Caco-2 (cell line): ENCODE measurements at regions not wholly inside any gene's neighbourhood (a gene's known extent, or its start where the extent isn't known, plus 50 kb on each side); places are given as distances from the start of the nearest gene placed in this dataset.

Experiments used
- BruUV-seq: library from RNA; stranded (reverse); fragments of 400-500 nt; replicated peaks from 2 replicates; lab custom pipeline; 2021; lab: Mats Ljungman, UMichigan
- CTCF ChIA-PET: fragments of 300-600 bp; sonication (Branson Sonifier 250); formaldehyde crosslinking; loops from one replicate; lab custom pipeline; 2022; ENCODE audit warnings: antibody characterized with exemption; lab: Charles Lee
- POLR2A ChIA-PET: fragments of 300-600 bp; sonication (Branson Sonifier 250); formaldehyde crosslinking; loops from one replicate; lab custom pipeline; 2022; ENCODE audit warnings: antibody characterized with exemption; lab: Charles Lee
- DNase-seq, 2 experiments: peaks; one replicate each; pipeline versions ENCODE4 v3.0.0 to v3.0.0-alpha.2; 2020 to 2022
- H3K27me3 ChIP-seq: replicated peaks from 2 replicates; pipeline ENCODE4 v1.6.0; 2011; ENCODE audit warnings: low read length; ENCODE audit not compliant: control insufficient read depth, insufficient read depth
- H3K36me3 ChIP-seq: 2 replicates; pipeline ENCODE4 v1.5.1; 2011; ENCODE audit warnings: low read length; ENCODE audit not compliant: control insufficient read depth, insufficient read depth
- H3K4me1 ChIP-seq: fragments of 250-450 bp; sonication (Bioruptor Pico); 2 replicates; pipeline ENCODE4 v1.5.1; 2020; ENCODE audit warnings: mild to moderate bottlenecking
- H3K4me3 ChIP-seq: 2 replicates; pipeline ENCODE4 v1.5.1; 2011; ENCODE audit warnings: low read depth, mild to moderate bottlenecking, control low read depth, low read length
- H3K9me3 ChIP-seq: fragments of 250-450 bp; sonication (Bioruptor Pico); 2 replicates; pipeline ENCODE4 v1.5.1; 2020; ENCODE audit warnings: mild to moderate bottlenecking, moderate library complexity
- H3K27ac Mint-ChIP-seq: one replicate; pipeline ENCODE4 v1.8.0; 2022; ENCODE audit warnings: mixed read lengths; ENCODE audit not compliant: unreplicated experiment
- H3K27me3 Mint-ChIP-seq: one replicate; pipeline ENCODE4 v1.8.0; 2022; ENCODE audit warnings: mixed read lengths; ENCODE audit not compliant: insufficient read depth, unreplicated experiment
- H3K36me3 Mint-ChIP-seq: one replicate; pipeline ENCODE4 v1.8.0; 2022; ENCODE audit warnings: mild to moderate bottlenecking, mixed read lengths; ENCODE audit not compliant: insufficient read depth, unreplicated experiment
- H3K4me1 Mint-ChIP-seq: one replicate; pipeline ENCODE4 v1.8.0; 2022; ENCODE audit warnings: low read depth, mixed read lengths; ENCODE audit not compliant: unreplicated experiment
- H3K4me3 Mint-ChIP-seq: one replicate; pipeline ENCODE4 v1.8.0; 2022; ENCODE audit warnings: mild to moderate bottlenecking, moderate library complexity, mixed read lengths; ENCODE audit not compliant: unreplicated experiment
- H3K9me3 Mint-ChIP-seq: one replicate; pipeline ENCODE4 v1.8.0; 2022; ENCODE audit warnings: mixed read lengths; ENCODE audit not compliant: unreplicated experiment
- CTCF ChIP-seq, 2 experiments: fragments of 200-600 bp in 1 of 2; IDR thresholded peaks; 1 replicate in 1 of 2; 2 replicates in 1 of 2; pipeline versions ENCODE4 v1.5.1 to v1.8.0; 2011 to 2022; ENCODE audit warnings: antibody characterized with exemption in 1 of 2, control low read depth in 1 of 2, inconsistent platforms in 1 of 2, low read depth in 1 of 2, low read length in 1 of 2, mild to moderate bottlenecking in 1 of 2, moderate library complexity in 1 of 2; ENCODE audit not compliant: insufficient read depth in 1 of 2, severe bottlenecking in 1 of 2, unreplicated experiment in 1 of 2
- intact Hi-C: fragments of 100-400 bp; cut with micrococcal nuclease; formaldehyde crosslinking; loops from one replicate; pipeline ENCODE4 v1.10.0; 2022; ENCODE audit not compliant: unreplicated experiment

- H3K9me3 Mint-ChIP-seq: no peaks in the 10 kb centered on the region
- POLR2A ChIA-PET: no interaction called here
- no peak for DNase-seq
- H3K4me3 Mint-ChIP-seq: no peak overlapping the region
- H3K27ac Mint-ChIP-seq: no peak overlapping the region
- peaks cover 11% of the 10 kb centered on the region for H3K27me3 Mint-ChIP-seq
- TF ChIP-seq CTCF (IDR thresholded peaks at IDR 0.05; ENCODE audit: insufficient read depth in 1 of 2, low read depth in 1 of 2, low read length in 1 of 2, severe bottlenecking in 1 of 2, unreplicated experiment in 1 of 2): no peak
- BruUV-seq: no TSS peak
- H3K36me3 Mint-ChIP-seq: no peaks in the 10 kb centered on the region
- Histone ChIP-seq H3K9me3 (no peaks in the 10 kb centered on the region), H3K4me3 (no peak overlapping the region), H3K27me3 (no peaks in the 10 kb centered on the region; the same call in 1 of the 2 replicates), H3K36me3 (no peaks in the 10 kb centered on the region), H3K4me1 (no peaks in the 10 kb centered on the region)
- intact Hi-C loops: no loop called here
- no peaks in the 10 kb centered on the region for H3K4me1 Mint-ChIP-seq
- CTCF ChIA-PET: no interaction called here
These were observed 94.6 kb upstream of the FAM204A start for GRCh38 chr10:118436742-118437141.

- no peak for DNase-seq
- Mint-ChIP-seq H3K9me3 (no peaks in the 10 kb centered on the region), H3K4me1 (no peaks in the 10 kb centered on the region), H3K27me3 (peaks cover 7% of the 10 kb centered on the region), H3K27ac (no peak overlapping the region), H3K36me3 (no peaks in the 10 kb centered on the region), H3K4me3 (no peak overlapping the region)
- ChIA-PET POLR2A (no interaction called here), CTCF (no interaction called here)
- BruUV-seq: no TSS peak
- Histone ChIP-seq H3K36me3 (no peaks in the 10 kb centered on the region), H3K9me3 (no peaks in the 10 kb centered on the region), H3K27me3 (no peaks in the 10 kb centered on the region), H3K4me1 (no peaks in the 10 kb centered on the region), H3K4me3 (no peak overlapping the region)
- intact Hi-C loops: no loop called here
- no peak for TF ChIP-seq CTCF (IDR thresholded peaks at IDR 0.05; ENCODE audit: insufficient read depth in 1 of 2, low read depth in 1 of 2, low read length in 1 of 2, severe bottlenecking in 1 of 2, unreplicated experiment in 1 of 2)
These were observed 88.1 kb upstream of the FAM204A start for GRCh38 chr10:118430190-118430589.

- intact Hi-C loops: loop anchor here (1.0 kb wide), 3 partner anchors 35 to 928 kb away; partner anchors contain the start of gene FAM204A
- no peaks in the 10 kb centered on the region for H3K36me3 ChIP-seq
- no peaks in the 10 kb centered on the region for H3K4me1 ChIP-seq
- H3K4me1 Mint-ChIP-seq: peaks cover 7% of the 10 kb centered on the region
- H3K27ac Mint-ChIP-seq: no peak overlapping the region
- peak; percentile 88 to 91 for TF ChIP-seq CTCF (IDR thresholded peaks at IDR 0.05; ENCODE audit: insufficient read depth in 1 of 2, low read depth in 1 of 2, low read length in 1 of 2, severe bottlenecking in 1 of 2, unreplicated experiment in 1 of 2)
- BruUV-seq: no TSS peak
- no peaks in the 10 kb centered on the region for H3K9me3 ChIP-seq
- peak; percentile 91 to 93 for DNase-seq
- H3K4me3 Mint-ChIP-seq: no peak overlapping the region
- H3K4me3 ChIP-seq: no peak overlapping the region
- no peaks in the 10 kb centered on the region for H3K27me3 ChIP-seq
- ChIA-PET CTCF (interaction anchor here (1.0 to 1.3 kb wide), 3 partner anchors 9 to 927 kb away, joined by 3 to 7 read pairs (median 3); no protein-coding TSS in a partner anchor), POLR2A (no interaction called here)
- H3K9me3 Mint-ChIP-seq: no peaks in the 10 kb centered on the region
- H3K27me3 Mint-ChIP-seq: peaks cover 12% of the 10 kb centered on the region
- H3K36me3 Mint-ChIP-seq: no peaks in the 10 kb centered on the region
These were observed 81.8 kb upstream of the FAM204A start for GRCh38 chr10:118423800-118424442.
